SK-N-SH (cell line): ENCODE measurements at regions not wholly inside any gene's neighbourhood (a gene's known extent, or its start where the extent isn't known, plus 50 kb on each side); places are given as distances from the start of the nearest gene placed in this dataset.

Experiments
- ELF1 ChIP-seq: IDR thresholded peaks from 2 replicates; pipeline ENCODE4 v1.4.0; 2012
- POLR2AphosphoS5 ChIP-seq: IDR thresholded peaks from 2 replicates; pipeline ENCODE4 v1.6.1; 2012; ENCODE audit warnings: low read depth, low read length
- SMC3 ChIP-seq: IDR thresholded peaks from 2 replicates; pipeline ENCODE4 v1.6.1; 2012; ENCODE audit warnings: low read depth, low read length, improper control_type of control experiment
- TF ChIP-seq, protein P1 (sequence below): fragments of 200-600 bp; sonication (generic); IDR thresholded peaks from 2 replicates; pipeline ENCODE4 v1.6.1; 2017; ENCODE audit warnings: antibody characterized with exemption, mild to moderate bottlenecking, moderate library complexity
- TF ChIP-seq, protein P2 (sequence below): IDR thresholded peaks from 2 replicates; pipeline ENCODE4; 2012

DNA sequence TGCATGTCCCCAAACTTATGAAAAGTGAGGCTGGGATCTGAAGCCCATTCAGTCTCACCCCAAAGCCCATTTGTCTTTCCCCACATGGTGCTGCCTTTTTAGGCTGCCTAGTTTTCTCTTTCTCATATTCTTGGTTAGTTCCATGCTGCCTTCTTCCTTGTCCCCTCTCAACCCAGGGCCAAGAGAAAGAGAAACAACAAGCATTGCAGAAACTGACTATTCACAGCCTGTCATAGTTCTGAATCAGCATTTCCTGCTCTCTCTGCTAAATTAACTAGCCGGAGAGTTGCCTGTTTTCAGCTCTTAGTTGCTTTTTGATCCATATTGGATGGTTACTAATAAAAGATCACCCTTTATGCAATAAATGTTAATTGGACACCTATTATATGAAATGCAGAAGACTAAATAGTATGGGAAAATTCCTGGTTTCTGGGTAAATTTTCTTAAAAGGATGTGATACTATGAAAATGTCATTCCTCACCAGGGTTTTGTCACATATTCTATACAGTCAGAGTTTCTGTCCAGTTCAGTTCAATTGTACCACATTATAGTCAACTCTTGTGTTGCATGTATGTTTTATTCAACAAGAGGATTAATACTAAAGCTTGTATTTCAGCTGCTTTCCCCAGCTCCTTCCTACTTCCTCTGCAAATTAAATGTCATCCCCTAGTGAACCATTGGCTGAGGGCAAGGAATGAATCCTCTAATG is 246.5 kb downstream of the GALR1 start:
- TF ChIP-seq POLR2AphosphoS5 (no peak), SMC3 (no peak), ELF1 (no peak)
- TF ChIP-seq, protein P1, sequence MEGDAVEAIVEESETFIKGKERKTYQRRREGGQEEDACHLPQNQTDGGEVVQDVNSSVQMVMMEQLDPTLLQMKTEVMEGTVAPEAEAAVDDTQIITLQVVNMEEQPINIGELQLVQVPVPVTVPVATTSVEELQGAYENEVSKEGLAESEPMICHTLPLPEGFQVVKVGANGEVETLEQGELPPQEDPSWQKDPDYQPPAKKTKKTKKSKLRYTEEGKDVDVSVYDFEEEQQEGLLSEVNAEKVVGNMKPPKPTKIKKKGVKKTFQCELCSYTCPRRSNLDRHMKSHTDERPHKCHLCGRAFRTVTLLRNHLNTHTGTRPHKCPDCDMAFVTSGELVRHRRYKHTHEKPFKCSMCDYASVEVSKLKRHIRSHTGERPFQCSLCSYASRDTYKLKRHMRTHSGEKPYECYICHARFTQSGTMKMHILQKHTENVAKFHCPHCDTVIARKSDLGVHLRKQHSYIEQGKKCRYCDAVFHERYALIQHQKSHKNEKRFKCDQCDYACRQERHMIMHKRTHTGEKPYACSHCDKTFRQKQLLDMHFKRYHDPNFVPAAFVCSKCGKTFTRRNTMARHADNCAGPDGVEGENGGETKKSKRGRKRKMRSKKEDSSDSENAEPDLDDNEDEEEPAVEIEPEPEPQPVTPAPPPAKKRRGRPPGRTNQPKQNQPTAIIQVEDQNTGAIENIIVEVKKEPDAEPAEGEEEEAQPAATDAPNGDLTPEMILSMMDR: no peak
- TF ChIP-seq, protein P2, sequence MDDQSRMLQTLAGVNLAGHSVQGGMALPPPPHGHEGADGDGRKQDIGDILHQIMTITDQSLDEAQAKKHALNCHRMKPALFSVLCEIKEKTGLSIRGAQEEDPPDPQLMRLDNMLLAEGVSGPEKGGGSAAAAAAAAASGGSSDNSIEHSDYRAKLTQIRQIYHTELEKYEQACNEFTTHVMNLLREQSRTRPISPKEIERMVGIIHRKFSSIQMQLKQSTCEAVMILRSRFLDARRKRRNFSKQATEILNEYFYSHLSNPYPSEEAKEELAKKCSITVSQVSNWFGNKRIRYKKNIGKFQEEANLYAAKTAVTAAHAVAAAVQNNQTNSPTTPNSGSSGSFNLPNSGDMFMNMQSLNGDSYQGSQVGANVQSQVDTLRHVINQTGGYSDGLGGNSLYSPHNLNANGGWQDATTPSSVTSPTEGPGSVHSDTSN: no peak
